Esophagus squamous epithelium (tissue), 4 donors: ENCODE measurements at regions not wholly inside any gene's neighbourhood (a gene's known extent, or its start where the extent isn't known, plus 50 kb on each side); places are given as distances from the start of the nearest gene placed in this dataset.

Source experiments
- POLR2A ChIP-seq, 4 donors: fragments of 450-650 bp; IDR thresholded peaks; one replicate each; pipeline ENCODE4 v1.6.1; 2017; ENCODE audit warnings: antibody characterized with exemption in 4 of 4, mild to moderate bottlenecking in 4 of 4, moderate library complexity in 3 of 4
- TF ChIP-seq, protein P1 (sequence below), 6 experiments: fragments of 450-650 bp in 4 of 6; fragments of 200-600 bp in 2 of 6; sonication (generic) in 2 of 6; IDR thresholded peaks; one replicate each; pipeline ENCODE4 v1.5.1; 2016 to 2019; ENCODE audit warnings: antibody characterized with exemption in 6 of 6, mild to moderate bottlenecking in 4 of 6, moderate library complexity in 4 of 6

DNA sequence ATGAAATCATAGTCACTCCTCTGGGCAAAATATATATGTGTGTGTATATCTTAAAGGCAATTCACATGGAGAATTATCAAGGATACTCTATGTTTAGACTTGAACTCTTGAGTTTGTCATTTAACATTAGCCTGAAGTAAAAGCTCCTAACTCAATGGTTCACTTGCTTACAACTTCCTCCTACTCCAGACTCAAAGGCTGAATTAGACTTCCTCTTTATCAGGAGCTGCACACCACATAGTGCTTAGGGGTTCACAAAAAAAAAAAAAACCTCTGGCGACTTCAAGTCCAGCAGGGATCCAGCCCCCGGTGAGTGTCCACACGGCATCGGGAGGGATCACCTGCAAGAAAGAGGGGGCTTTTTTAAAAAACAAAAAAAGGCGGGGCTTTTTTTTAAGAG is 68.2 kb upstream of the LSM14A start:
- TF ChIP-seq, protein P1, sequence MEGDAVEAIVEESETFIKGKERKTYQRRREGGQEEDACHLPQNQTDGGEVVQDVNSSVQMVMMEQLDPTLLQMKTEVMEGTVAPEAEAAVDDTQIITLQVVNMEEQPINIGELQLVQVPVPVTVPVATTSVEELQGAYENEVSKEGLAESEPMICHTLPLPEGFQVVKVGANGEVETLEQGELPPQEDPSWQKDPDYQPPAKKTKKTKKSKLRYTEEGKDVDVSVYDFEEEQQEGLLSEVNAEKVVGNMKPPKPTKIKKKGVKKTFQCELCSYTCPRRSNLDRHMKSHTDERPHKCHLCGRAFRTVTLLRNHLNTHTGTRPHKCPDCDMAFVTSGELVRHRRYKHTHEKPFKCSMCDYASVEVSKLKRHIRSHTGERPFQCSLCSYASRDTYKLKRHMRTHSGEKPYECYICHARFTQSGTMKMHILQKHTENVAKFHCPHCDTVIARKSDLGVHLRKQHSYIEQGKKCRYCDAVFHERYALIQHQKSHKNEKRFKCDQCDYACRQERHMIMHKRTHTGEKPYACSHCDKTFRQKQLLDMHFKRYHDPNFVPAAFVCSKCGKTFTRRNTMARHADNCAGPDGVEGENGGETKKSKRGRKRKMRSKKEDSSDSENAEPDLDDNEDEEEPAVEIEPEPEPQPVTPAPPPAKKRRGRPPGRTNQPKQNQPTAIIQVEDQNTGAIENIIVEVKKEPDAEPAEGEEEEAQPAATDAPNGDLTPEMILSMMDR (IDR thresholded peaks at IDR 0.05) = no peak
- TF ChIP-seq POLR2A (IDR thresholded peaks at IDR 0.05) = no peak
